ENCODE measurements at regions not wholly inside any gene's neighbourhood (a gene's known extent, or its start where the extent isn't known, plus 50 kb on each side); places are given as distances from the start of the nearest gene placed in this dataset.

DNA sequence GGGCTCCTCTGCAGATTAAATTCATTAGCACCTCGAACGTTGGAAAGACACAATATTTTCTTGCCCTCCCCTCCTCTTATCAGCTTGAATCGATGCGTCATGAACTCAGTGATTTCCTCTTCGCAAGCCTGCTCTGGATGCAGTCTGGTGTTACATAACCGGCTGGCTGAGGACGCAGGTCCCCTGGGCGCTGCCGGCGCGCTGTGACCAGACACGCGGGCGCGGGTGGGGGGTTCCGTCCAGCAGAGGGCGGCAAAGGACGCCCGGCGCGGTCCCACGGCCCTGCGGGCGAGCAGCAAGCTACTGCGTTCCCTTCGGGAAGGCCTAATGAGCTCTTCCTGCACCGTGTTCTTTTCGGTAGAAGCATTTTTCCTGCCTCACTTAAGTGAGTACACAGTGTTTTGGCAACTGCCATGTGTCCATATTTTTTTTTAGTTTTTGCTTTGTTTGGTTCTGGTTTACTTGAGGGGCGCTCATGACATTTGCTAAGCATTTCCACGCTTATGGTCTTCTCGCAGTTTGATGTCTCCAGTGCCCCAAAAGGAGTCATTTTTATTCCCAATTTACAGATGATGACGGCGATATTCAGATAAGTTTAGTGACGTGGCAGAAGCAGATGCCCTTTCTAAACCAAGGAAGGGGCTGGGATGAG, 112.2 kb upstream of the MBNL2 start:
- peak; percentile 67 to 84 (median 82) for DNase-seq (ENCODE audit: low read depth in 2 of 3, low spot score in 2 of 3)

DNA sequence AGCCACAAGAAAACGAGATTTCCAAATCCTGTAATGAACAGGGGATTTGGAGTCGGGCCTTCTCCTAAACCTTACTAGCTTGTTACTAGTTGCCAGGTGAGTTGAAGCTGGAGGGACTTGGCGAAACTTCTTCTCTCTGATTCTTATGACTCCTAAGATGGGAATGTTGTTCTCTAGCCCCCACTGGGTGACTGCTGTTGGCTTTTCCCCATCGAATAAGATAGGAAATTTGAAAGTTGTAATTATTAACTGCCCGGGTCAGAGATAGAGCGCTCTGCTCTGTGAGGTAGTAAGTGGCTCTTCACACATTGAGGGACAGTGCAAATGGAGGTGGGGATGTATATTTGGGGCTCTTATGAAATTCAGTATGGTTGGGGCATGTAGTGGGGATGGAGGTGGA, 111.2 kb upstream of the MBNL2 start:
- DNase-seq (ENCODE audit: low read depth in 2 of 3, low spot score in 2 of 3), result no peak

DNA sequence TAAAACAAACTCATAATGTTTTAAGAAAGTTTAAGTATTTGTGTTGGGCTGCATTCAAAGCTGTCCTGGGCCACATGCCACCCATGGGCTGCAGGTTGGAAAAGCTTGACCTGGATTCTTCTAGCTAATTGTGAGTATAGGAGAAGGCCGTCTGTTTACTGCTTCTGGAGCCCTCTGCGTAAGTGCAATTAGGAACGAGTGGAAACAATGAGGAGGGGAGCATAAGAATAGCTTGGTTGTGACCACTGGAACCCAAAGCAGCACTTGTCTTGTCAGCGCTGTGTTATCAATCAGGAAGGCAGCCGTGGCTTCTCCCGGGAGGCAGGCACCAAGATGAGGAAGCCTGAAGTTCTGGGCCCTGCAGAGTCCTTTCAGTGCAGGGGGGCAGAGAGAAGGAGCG, 110.4 kb upstream of the MBNL2 start:
- no peak for DNase-seq (ENCODE audit: low read depth in 2 of 3, low spot score in 2 of 3)

DNA sequence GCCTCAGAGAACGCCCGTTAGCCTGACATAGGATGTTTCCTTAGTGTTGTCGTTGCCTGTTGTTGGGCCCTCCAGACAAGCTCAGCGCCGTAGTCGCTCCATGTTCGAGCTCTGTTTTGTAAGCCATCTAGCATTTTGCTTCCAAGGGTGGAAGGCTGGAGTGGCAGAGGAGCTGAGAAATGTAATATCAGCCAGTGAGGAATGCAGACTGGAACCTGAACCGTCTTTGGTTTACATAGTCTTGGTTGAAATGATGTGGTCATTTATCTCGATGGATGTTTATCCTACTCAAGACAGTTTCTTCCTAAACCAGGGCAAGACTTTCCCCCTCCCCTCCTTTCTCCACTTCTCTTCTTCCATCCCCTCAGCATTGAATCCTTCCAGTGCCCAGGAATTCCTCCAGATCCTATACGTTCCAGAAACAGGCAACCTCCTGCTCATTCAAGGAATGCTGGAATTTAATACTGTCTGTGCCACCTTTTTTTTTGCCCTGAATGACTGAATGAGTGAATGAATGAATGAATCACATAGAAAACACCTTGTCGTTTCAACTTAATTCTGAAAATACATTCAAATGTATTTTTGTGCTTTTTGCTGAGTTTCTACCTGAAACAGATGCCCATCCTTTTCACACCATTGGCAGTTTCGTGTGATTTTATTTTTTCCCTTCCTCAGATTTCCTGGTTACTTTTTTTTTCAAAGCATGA, 109.5 kb upstream of the MBNL2 start:
- DNase-seq (ENCODE audit: low read depth in 2 of 3, low spot score in 2 of 3), result no peak

DNA sequence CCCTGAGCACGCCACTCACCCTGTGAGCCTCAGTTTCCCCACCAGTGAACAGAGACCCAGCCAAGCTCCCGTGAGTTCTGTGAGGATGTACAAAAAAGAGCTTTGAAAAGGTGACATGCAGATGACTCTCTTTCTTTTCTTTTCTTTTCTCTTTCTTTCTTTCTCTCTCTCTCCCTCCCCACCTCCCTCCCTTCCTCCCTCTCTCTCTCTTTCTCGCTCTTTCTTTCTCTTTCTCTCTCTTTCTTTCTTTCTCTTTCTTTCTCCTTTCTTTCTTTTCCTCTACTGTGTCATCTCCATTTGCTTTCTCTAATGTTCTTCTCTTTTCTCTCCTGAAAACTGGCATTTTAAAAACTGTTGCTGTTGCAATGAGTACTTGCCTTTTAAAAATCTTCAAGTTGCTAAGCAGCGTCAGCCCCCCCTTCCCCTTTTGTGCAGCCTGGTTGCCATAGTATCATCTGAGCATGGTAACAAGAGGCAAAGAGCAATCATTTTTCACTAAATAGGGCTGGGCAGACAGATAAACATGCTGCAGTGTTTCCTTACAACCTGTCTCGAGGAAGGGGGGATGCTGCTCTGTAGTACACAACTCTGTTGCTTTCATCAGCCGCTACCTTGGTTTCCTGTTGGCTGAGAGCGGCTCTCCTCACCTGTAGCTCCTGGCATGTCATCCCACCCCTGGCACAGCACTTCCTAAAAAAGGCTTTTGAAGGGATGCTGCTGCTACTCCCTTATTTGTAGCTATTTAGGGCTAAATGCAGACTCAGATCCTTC, 108.7 kb upstream of the MBNL2 start:
- DNase-seq (ENCODE audit: low read depth in 2 of 3, low spot score in 2 of 3), result peak in 2 of 3 donors; percentile 43 to 69

DNA sequence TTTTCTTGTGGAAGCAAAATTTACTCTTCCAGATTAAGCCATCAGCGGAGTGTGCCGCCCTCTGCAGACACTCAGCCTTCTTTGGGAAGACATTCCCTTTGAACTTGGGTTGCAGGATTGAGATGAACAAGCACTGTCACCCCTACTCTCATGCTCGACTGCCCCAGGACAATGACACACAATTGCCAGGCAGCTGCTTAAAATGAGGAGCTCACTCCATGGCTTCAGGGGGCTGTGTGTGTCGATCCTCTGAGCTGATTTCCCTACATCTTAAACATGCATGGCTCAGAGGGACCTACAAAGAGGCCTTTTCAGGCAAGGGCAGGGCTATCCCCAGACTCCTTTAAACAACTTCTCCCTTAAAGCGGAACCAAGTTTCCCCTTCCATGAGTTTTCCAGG, 107.5 kb upstream of the MBNL2 start:
- DNase-seq (ENCODE audit: low read depth in 2 of 3, low spot score in 2 of 3), result no peak

DNA sequence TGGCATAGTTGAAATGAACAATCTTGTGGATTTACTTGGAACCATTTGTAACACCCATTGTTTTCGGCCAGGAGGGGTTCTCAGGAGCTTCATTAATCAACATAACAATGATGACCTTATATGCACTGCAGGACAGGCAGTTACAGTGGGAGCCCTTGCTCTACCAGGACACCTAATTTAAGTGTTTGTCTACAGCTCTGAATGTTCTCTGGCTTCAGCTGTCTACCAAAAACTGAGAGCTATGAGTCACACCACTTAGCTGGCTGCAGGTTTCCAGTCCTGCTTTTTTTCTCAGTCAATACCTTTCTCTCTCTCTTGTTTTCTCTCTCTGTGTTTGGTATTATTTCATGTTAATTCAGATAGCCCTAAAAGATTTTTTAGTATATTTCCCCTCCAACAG, 105.4 kb upstream of the MBNL2 start:
- DNase-seq (ENCODE audit: low read depth in 2 of 3, low spot score in 2 of 3), result no peak

DNA sequence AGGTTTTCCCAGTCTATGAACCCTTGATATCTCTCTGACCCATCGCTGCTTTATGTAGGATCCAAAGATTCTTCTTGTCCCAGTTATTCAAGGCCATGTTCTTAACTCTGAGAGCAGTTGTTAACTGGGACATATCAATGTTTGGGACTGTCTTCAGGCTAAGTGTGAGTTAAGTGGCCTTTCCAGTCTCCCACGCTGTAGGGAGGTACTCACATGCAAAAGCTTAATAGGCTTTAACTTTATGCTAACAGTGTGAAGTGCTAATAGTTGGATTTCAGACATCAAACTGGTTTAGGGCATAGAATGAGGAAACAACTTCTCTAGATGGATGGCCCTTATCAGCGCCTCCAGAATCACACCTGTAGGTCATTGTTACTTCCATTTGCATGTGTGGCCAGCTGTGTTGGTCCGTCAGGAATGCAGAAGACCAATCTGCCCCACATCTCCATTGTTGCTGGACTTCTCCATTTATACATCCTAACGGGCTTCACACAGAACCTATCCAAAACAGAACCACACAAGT, 104.7 kb upstream of the MBNL2 start:
- no peak for DNase-seq (ENCODE audit: low read depth in 2 of 3, low spot score in 2 of 3)

DNA sequence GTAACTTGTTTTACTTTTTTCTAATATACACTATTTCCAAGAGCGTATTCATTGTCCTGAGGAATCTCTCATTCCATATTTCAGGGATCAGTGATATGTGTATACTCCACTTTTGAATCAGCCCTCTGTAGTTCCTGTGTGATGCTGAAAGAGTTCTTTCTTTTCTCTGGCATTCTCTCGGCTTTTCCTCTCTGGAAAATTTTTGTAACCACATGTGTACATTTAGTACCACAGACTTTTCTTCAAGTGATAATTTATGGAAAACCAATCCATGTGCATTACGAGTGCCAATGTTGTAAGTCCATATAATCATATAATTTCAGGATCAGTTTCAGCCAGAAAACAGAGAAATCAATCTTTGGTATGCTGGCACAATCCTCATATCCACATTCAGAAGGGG, 102.2 kb upstream of the MBNL2 start:
- no peak for DNase-seq (ENCODE audit: low read depth in 2 of 3, low spot score in 2 of 3)

DNA sequence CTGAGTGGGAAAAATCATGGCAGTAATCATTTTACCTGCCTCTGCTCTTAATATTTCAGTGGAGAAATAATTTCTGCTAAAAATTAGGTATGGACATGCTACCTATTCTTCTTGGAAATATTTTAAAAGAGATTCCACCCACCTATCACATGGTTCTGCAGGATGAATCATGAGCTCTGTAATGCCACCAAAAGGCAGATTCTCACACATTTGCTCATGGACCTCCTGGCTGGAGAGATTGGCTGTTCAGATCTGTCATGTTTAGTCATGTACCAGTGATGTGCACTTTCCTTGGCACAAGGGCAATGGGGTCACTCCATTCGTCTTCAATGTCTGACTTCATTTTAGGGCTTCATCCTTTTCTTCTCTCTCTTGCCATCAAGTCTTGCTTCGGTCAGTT, 101.8 kb upstream of the MBNL2 start:
- DNase-seq (ENCODE audit: low read depth in 2 of 3, low spot score in 2 of 3), result no peak

DNA sequence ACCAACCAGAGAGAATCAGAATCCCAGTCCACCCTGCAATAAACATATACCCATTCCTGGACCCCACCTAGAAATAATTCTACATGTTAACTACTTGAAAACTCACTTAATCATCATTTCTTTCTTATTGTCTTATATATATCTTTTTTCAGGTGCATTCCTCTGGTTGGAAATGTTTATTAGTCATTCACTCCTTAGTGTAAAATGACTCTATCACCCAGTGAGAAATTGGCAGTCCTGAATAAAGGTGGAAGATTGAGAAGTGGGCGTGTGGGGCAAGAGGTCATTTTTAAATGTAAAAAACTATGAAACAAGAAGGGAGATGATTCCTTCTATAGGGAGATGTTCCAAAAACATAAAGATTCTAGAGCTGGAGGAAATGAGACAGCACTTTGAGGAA, 101.2 kb upstream of the MBNL2 start:
- no peak for DNase-seq (ENCODE audit: low read depth in 2 of 3, low spot score in 2 of 3)

DNA sequence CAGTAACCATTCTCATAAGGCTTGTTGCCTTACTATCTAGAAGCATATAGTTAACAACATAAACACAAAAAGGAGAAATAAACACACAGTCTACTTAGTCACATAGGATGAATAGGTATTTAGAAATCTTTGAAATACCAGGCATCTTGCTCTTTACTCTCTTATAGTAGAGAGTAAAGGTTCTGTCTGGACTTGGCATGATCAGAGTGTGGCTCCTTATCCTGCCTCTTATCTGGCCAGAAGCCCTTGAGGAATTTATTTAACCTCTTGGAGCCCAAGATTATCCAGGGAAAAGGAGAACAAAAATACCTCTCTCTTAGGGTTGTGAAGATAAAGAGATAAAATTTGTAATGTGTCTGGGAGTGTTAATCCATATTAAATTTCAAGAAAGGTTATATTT, 100.2 kb upstream of the MBNL2 start:
- DNase-seq (ENCODE audit: low read depth in 2 of 3, low spot score in 2 of 3), result no peak

DNA sequence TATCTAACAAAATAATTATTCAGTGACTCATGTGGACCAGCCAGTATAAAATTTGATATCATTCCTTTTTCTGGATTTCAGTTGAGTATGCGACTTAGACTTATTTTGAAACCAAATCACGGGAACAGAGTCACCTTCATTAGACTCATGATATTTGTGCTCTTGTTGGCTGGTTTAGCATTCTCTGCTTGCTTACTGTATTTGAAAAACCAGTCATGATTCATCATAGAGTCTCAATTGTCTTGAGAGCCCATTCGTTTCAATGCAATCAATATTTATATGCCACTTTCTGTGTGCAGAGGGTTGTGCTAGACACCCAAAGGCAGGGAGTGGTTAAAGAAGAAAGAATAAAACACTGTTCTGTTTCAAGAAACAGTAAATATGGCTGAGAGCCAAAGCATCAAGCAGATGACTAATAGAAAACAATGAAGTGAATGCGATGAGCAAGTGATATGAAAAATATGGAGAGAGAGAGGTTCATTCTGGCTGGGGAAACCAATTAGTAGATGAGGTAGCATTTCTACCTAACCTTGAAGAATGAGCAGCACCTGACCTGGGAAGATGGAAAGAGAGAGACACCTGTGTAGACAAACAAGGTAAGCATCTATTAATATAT, 99.6 kb upstream of the MBNL2 start:
- no peak for DNase-seq (ENCODE audit: low read depth in 2 of 3, low spot score in 2 of 3)

DNA sequence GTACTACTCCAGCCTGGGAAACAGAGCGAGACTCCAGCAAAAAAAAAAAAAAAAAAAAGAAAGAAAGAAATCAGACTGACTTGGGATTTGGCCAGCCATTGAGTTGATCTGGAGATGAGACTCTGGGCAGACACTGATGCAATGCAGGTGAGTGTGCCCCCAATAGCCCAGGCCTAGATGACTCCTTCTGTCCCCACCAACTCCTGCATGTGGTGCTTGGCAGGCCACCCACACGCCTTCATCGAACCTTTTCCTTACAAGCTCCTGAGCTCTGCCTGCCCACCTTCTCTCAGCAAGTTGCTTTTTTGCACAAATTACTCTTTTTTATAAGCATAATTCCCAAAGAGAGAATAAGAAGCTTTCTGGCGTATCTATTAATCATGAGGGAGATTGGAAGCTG, 97.9 kb upstream of the MBNL2 start:
- no peak for DNase-seq (ENCODE audit: low read depth in 2 of 3, low spot score in 2 of 3)

DNA sequence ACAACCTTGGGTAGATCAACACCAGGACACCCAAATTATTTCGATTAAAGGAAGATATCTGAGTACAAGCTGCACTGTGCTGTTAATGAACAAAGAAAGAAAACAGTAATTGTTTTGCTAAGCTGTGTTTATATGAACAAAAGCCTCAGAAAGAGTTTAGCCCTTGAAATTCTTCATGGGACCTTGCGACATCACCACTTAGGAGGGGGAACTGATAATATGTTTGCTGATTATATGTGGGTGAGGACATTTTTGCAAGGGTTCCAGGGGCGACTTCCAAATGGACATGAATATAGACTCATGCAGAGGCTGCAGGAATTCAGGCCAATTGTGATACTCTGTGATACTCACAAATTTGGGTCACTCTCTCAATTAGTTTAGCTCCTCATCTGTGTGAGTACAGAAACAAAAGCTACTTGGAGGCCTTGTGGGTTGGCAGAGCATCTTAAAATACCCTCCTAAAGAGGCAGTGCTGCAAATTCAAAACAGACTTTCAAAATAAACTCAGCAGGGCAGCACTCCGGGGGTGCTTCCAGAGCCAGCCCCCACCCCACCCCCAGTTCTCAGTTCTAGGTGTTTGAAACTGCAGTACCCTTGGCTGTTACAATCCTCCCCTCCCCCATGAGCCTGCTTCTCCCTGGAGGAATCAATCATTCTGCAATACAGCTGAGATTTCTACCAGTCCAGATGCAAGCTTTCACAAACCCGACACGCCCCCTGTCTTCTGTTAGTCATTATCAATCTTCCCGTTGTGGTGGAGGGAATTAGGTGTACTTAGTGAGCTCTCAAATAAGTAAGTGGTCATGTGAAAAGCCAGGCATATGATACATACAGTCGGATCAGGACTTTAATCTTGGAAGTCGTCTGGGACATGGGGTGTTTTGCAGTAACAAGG, 97.0 kb upstream of the MBNL2 start:
- DNase-seq (ENCODE audit: low read depth in 2 of 3, low spot score in 2 of 3), result no peak

DNA sequence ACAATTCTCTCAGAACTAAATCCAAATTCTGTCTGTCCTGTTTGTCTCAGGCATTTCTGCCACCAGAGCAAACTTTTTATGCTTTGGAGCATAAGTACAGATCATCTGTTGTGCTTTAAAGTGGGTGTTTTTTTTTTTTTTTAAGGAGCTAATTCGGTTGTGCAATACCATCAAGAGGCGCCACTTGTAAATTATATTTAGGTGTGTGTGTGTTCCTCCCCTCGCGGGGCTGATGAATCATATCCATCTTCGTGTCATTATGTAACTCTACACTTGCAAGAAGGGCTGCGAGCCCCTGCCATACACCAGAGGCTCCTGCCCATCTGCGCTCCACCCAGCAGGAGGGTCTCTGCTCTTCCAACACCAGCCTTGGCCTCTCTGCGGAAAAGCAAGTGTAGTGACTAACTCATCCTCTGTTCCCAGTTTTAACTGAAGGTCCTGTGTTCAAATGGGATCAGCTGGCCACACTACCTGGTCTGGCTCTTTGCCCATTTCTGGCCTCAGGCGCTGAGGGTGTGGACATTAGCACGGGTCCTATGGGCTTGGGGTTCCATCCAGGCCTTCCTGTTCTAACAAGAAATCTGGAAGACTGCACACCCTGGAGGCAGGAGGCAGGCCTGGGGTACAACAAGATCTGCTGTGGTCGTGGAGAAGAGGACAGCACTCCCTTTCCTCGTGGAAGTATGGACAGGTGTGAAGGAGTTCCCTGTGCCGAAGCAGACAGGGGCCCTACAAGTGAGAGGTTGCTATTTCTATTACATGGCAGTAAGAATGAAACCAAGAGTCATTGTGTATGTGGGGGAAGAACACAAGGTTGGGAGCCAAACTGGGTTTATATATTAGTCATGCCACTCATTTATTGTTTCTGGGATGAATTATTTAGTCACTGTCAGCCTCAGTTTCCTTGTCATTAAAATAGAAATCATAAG, 96.1 kb upstream of the MBNL2 start:
- DNase-seq (ENCODE audit: low read depth in 2 of 3, low spot score in 2 of 3), result no peak

DNA sequence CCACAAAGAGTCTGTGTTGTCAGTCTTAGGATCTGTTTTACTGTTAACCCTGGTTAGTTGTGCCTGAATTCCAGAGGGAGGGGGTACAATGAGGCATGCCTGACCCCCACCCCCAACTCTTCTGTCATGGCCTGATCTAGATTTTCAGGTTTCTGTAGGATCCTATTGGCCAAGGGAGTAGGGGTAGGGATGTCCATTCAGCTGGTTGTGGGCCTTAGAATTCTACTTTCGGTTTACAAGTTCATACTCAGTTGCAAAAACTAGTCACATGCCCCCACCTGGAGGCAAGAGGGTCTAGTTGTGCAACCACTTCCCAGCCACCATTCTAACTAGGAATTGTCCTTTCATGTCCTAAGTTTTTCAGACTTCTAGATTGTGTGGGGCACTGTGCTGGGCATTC, 94.3 kb upstream of the MBNL2 start:
- no peak for DNase-seq (ENCODE audit: low read depth in 2 of 3, low spot score in 2 of 3)

DNA sequence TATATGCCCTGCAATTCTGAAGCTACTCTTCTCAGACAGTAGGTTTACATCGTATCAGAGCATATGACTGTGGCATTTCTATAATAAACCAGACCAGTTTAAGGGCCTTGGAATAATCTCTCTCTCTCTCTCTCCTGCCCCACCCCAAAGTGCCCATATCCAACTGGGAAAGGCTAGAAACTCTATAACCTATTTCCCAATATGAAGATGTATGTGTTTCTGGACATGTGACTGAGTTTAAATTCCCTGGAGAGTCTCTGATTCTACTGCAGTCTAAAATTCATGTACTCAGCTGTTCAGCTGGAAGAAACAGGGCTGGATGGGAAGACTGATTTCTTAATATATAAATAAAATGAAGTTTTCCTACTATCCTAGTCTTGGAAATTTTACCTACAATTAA, 91.9 kb upstream of the MBNL2 start:
- no peak for DNase-seq (ENCODE audit: low read depth in 2 of 3, low spot score in 2 of 3)

DNA sequence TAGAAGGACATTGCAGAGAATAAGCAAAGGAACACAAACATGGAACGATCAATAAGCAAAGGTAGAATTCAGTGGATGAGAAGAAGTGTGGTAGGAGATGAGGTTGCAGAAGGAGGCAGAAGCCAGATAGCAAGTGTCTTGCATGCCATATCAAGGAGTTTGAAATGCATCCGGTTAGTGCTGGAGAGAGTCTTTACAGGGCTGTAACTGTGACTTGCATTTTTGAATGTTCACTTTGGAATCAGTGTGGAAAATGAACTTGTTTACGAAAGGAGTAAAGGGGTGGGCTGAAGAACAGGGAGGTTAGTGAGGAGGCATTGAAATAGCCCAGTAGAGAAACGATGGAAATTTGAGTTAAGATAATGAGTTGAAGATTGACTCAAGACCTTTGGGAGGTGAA, 90.7 kb upstream of the MBNL2 start:
- no peak for DNase-seq (ENCODE audit: low read depth in 2 of 3, low spot score in 2 of 3)
